ENCODE measurements at regions not wholly inside any gene's neighbourhood (a gene's known extent, or its start where the extent isn't known, plus 50 kb on each side); places are given as distances from the start of the nearest gene placed in this dataset.

DNA sequence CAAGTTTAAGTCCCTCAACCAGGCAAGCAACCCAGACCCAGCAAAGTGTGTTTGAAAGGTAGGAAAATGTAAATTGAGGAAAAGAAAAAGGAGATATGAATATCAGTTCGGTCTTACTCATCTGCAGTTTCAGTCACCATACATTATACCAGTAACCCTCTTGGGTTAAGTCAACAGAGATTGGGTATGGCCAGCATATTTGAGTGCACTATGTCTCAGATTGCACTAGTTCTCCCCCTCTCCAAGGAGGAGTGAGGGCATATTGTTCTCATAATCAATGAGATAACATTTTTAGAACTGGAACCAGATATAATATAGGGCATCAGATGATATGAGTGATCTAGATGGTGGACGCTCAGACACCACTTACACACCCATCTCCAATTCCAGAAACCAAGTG, 141.5 kb downstream of the COPS8 start:
- Histone ChIP-seq H3K27ac (ENCODE audit: low read length) (no peak overlapping the region), H3K36me3 (ENCODE audit: control insufficient read depth, low read depth, low read length) (no peaks in the 10 kb centered on the region)

DNA sequence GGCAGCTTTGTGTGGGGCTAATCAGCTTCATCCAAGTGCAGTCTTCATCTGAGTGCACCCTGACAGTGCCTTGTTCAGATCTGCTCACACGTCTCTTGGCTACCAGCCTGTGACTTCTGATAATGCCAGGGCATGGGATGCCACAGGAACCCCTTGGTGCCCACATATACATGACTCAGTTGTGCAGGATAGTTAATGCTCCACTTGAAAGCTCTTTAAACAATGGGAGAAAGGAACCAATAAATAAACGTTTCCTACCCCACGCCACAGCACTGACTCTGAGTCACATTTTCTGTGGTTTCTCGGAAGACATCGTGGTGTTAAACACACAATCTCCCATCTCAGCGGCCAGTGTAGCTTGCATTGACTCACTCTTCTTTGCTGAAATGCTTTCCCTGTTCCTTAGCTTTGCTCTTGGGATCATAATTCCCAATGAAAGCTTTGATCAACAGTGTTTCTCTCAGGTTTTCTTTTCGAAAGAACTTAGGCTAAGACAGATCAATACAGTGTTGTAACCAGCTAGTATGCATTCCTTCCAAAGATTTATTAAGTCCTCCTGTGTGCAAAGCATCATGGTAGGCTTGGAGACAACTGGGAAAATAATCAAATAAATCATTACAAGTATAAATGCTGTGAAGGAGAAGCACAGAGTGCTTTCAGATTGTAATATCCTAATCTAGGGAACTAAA, 142.0 kb downstream of the COPS8 start:
- H3K4me1 ChIP-seq (ENCODE audit: control insufficient read depth, low read depth, low read length) = no peaks in the 10 kb centered on the region
- no peak overlapping the region for H3K27ac ChIP-seq (ENCODE audit: low read length)
- H3K9me3 ChIP-seq (ENCODE audit: control insufficient read depth, low read depth, low read length) = no peaks in the 10 kb centered on the region
- no peaks in the 10 kb centered on the region for H3K36me3 ChIP-seq (ENCODE audit: control insufficient read depth, low read depth, low read length)
- no peaks in the 10 kb centered on the region for H3K27me3 ChIP-seq (ENCODE audit: control insufficient read depth, insufficient read depth, low read length)
- no peak overlapping the region for H3K4me3 ChIP-seq (ENCODE audit: low read length)
- H3K9ac ChIP-seq (ENCODE audit: low read length) = no peak overlapping the region

More for the DNA sequence above, 141.5 kb downstream of the COPS8 start:
- Histone ChIP-seq H3K9me3 (ENCODE audit: control insufficient read depth, low read depth, low read length) (no peaks in the 10 kb centered on the region), H3K9ac (ENCODE audit: low read length) (no peak overlapping the region), H3K4me3 (ENCODE audit: low read length) (no peak overlapping the region), H3K27me3 (ENCODE audit: control insufficient read depth, insufficient read depth, low read length) (no peaks in the 10 kb centered on the region), H3K4me1 (ENCODE audit: control insufficient read depth, low read depth, low read length) (no peaks in the 10 kb centered on the region)

DNA sequence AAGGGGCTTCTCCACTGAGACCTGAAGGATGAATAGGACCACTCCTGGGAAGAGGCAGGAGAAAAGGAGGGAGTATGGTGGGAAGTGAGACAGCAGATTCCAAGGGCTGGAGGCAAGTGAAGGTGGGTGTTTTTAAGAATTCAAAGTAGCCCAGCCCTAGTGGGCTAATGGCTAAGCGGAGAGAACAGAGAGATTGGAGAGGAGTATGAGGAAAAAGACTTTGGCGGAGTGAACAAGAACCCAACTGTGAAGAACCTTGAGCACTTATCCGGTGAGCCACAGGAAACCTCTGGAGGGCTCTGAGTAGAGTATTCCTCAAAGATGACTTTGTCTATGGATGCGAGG, 142.6 kb downstream of the COPS8 start:
- Histone ChIP-seq H3K36me3 (ENCODE audit: control insufficient read depth, low read depth, low read length) (no peaks in the 10 kb centered on the region), H3K9ac (ENCODE audit: low read length) (no peak overlapping the region), H3K27me3 (ENCODE audit: control insufficient read depth, insufficient read depth, low read length) (no peaks in the 10 kb centered on the region), H3K4me1 (ENCODE audit: control insufficient read depth, low read depth, low read length) (no peaks in the 10 kb centered on the region), H3K9me3 (ENCODE audit: control insufficient read depth, low read depth, low read length) (no peaks in the 10 kb centered on the region), H3K27ac (ENCODE audit: low read length) (no peak overlapping the region), H3K4me3 (ENCODE audit: low read length) (no peak overlapping the region)

- Histone ChIP-seq H3K9me3 (ENCODE audit: control insufficient read depth, low read depth, low read length) (no peaks in the 10 kb centered on the region), H3K36me3 (ENCODE audit: control insufficient read depth, low read depth, low read length) (no peaks in the 10 kb centered on the region), H3K4me1 (ENCODE audit: control insufficient read depth, low read depth, low read length) (no peaks in the 10 kb centered on the region), H3K27me3 (ENCODE audit: control insufficient read depth, insufficient read depth, low read length) (no peaks in the 10 kb centered on the region), H3K9ac (ENCODE audit: low read length) (no peak overlapping the region), H3K4me3 (ENCODE audit: low read length) (no peak overlapping the region), H3K27ac (ENCODE audit: low read length) (no peak overlapping the region)
Measured at GRCh38 chr2:237229905-237230304, 144.2 kb downstream of the COPS8 start.

GRCh38 chr2:237230355-237230754, 144.7 kb downstream of the COPS8 start:
- H3K27me3 ChIP-seq (ENCODE audit: control insufficient read depth, insufficient read depth, low read length) = no peaks in the 10 kb centered on the region
- no peak overlapping the region for H3K27ac ChIP-seq (ENCODE audit: low read length)
- no peaks in the 10 kb centered on the region for H3K36me3 ChIP-seq (ENCODE audit: control insufficient read depth, low read depth, low read length)
- no peak overlapping the region for H3K9ac ChIP-seq (ENCODE audit: low read length)
- H3K4me1 ChIP-seq (ENCODE audit: control insufficient read depth, low read depth, low read length) = no peaks in the 10 kb centered on the region
- H3K9me3 ChIP-seq (ENCODE audit: control insufficient read depth, low read depth, low read length) = no peaks in the 10 kb centered on the region
- H3K4me3 ChIP-seq (ENCODE audit: low read length) = no peak overlapping the region

DNA sequence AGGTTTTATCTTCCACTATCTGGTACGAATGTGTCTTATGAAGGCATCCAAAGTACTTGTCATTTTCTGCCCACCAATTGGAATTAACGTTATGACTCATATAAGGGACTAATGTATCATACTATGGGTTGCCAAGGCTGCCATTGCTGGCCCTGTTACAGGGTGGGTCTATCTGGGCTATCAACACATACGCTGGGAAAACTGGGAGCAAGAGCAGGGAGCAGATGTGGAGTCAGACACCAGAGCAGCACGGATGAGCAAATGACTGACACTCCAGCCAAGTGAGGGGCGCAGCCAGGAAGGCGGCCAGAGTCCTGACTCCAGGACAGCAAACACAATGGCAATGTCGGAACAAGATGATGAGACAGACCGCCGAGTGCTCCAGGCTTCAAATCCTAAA, 145.9 kb downstream of the COPS8 start:
- no peaks in the 10 kb centered on the region for H3K27me3 ChIP-seq (ENCODE audit: control insufficient read depth, insufficient read depth, low read length)
- H3K9me3 ChIP-seq (ENCODE audit: control insufficient read depth, low read depth, low read length) = no peaks in the 10 kb centered on the region
- no peak overlapping the region for H3K9ac ChIP-seq (ENCODE audit: low read length)
- H3K4me3 ChIP-seq (ENCODE audit: low read length) = no peak overlapping the region
- H3K27ac ChIP-seq (ENCODE audit: low read length) = no peak overlapping the region
- H3K36me3 ChIP-seq (ENCODE audit: control insufficient read depth, low read depth, low read length) = no peaks in the 10 kb centered on the region
- no peaks in the 10 kb centered on the region for H3K4me1 ChIP-seq (ENCODE audit: control insufficient read depth, low read depth, low read length)

GRCh38 chr2:237232166-237232565, 146.5 kb downstream of the COPS8 start:
- no peak overlapping the region for H3K27ac ChIP-seq (ENCODE audit: low read length)
- no peaks in the 10 kb centered on the region for H3K9me3 ChIP-seq (ENCODE audit: control insufficient read depth, low read depth, low read length)
- no peaks in the 10 kb centered on the region for H3K27me3 ChIP-seq (ENCODE audit: control insufficient read depth, insufficient read depth, low read length)
- H3K9ac ChIP-seq (ENCODE audit: low read length) = no peak overlapping the region
- H3K4me3 ChIP-seq (ENCODE audit: low read length) = no peak overlapping the region
- H3K36me3 ChIP-seq (ENCODE audit: control insufficient read depth, low read depth, low read length) = no peaks in the 10 kb centered on the region
- no peaks in the 10 kb centered on the region for H3K4me1 ChIP-seq (ENCODE audit: control insufficient read depth, low read depth, low read length)

DNA sequence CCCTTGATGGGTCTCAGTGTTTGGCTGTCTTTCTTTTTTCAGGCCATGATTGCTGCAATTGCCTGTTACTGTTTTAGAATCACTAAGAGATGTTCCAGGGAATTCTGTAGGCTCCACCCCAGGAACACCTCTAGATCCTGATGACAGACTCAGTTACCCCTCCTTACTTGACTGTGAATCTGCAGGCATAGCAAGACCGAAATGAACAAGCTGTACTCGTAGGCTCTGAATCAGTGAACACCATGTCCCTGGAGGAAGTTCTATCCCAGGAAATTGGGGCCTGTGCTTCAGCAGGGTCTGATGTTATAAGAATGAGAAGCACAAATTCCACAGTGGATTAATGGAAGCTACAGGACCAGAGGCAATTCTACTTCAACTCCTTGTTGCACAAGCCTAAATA, 148.6 kb downstream of the COPS8 start:
- Histone ChIP-seq H3K27me3 (ENCODE audit: control insufficient read depth, insufficient read depth, low read length) (no peaks in the 10 kb centered on the region), H3K9ac (ENCODE audit: low read length) (no peak overlapping the region), H3K27ac (ENCODE audit: low read length) (no peak overlapping the region), H3K4me1 (ENCODE audit: control insufficient read depth, low read depth, low read length) (no peaks in the 10 kb centered on the region), H3K4me3 (ENCODE audit: low read length) (no peak overlapping the region), H3K9me3 (ENCODE audit: control insufficient read depth, low read depth, low read length) (no peaks in the 10 kb centered on the region), H3K36me3 (ENCODE audit: control insufficient read depth, low read depth, low read length) (no peaks in the 10 kb centered on the region)

- Histone ChIP-seq H3K9me3 (ENCODE audit: control insufficient read depth, low read depth, low read length) (no peaks in the 10 kb centered on the region), H3K9ac (ENCODE audit: low read length) (no peak overlapping the region), H3K4me1 (ENCODE audit: control insufficient read depth, low read depth, low read length) (no peaks in the 10 kb centered on the region), H3K4me3 (ENCODE audit: low read length) (no peak overlapping the region), H3K27ac (ENCODE audit: low read length) (no peak overlapping the region), H3K36me3 (ENCODE audit: control insufficient read depth, low read depth, low read length) (no peaks in the 10 kb centered on the region), H3K27me3 (ENCODE audit: control insufficient read depth, insufficient read depth, low read length) (no peaks in the 10 kb centered on the region)
Measured at GRCh38 chr2:237235383-237236095, 149.8 kb downstream of the COPS8 start.

- Histone ChIP-seq H3K9ac (ENCODE audit: low read length) (no peak overlapping the region), H3K27ac (ENCODE audit: low read length) (no peak overlapping the region)
Measured at GRCh38 chr2:237236188-237236587, 150.5 kb downstream of the COPS8 start.

GRCh38 chr2:237238249-237238648, 152.6 kb downstream of the COPS8 start:
- Histone ChIP-seq H3K9ac (ENCODE audit: low read length) (no peak overlapping the region), H3K4me3 (ENCODE audit: low read length) (no peak overlapping the region), H3K27ac (ENCODE audit: low read length) (no peak overlapping the region), H3K36me3 (ENCODE audit: control insufficient read depth, low read depth, low read length) (no peaks in the 10 kb centered on the region), H3K27me3 (ENCODE audit: control insufficient read depth, insufficient read depth, low read length) (no peaks in the 10 kb centered on the region), H3K9me3 (ENCODE audit: control insufficient read depth, low read depth, low read length) (peaks cover 3% of the 10 kb centered on the region), H3K4me1 (ENCODE audit: control insufficient read depth, low read depth, low read length) (no peaks in the 10 kb centered on the region)

More at GRCh38 chr2:237236188-237236587, 150.5 kb downstream of the COPS8 start:
- Histone ChIP-seq H3K4me3 (ENCODE audit: low read length) (no peak overlapping the region), H3K4me1 (ENCODE audit: control insufficient read depth, low read depth, low read length) (no peaks in the 10 kb centered on the region), H3K36me3 (ENCODE audit: control insufficient read depth, low read depth, low read length) (no peaks in the 10 kb centered on the region), H3K9me3 (ENCODE audit: control insufficient read depth, low read depth, low read length) (peaks cover under 1% of the 10 kb centered on the region), H3K27me3 (ENCODE audit: control insufficient read depth, insufficient read depth, low read length) (no peaks in the 10 kb centered on the region)

DNA sequence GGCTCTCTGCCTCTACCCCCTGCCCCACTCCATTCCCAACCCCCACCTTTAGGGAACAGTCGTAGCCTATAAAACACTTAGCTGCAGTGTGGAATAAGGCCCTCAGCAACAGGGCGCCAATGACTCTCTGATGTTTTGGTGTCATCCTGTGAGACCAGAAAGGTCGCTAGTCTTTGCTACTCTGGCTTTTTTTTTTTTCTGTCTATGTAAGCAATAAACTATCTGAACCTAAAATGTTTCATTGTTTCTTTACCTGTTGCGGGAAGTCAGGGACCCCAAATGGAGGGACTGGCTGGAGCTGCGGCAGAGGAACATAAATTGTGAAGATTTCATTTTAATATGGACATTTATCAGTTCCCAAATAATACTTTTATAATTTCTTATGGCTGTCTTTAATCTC, 154.6 kb downstream of the COPS8 start:
- Histone ChIP-seq H3K9me3 (ENCODE audit: control insufficient read depth, low read depth, low read length) (peaks cover 3% of the 10 kb centered on the region), H3K9ac (ENCODE audit: low read length) (no peak overlapping the region), H3K4me1 (ENCODE audit: control insufficient read depth, low read depth, low read length) (no peaks in the 10 kb centered on the region), H3K27ac (ENCODE audit: low read length) (no peak overlapping the region), H3K4me3 (ENCODE audit: low read length) (no peak overlapping the region), H3K27me3 (ENCODE audit: control insufficient read depth, insufficient read depth, low read length) (no peaks in the 10 kb centered on the region), H3K36me3 (ENCODE audit: control insufficient read depth, low read depth, low read length) (no peaks in the 10 kb centered on the region)

All from iPS-18a (cell line).